CD14-positive monocyte (primary cell): ENCODE measurements at regions not wholly inside any gene's neighbourhood (a gene's known extent, or its start where the extent isn't known, plus 50 kb on each side); places are given as distances from the start of the nearest gene placed in this dataset.

Experiments used
- DNase-seq, 3 donors: peaks; one replicate each; pipeline ENCODE4 v3.0.0-alpha.2; 2011 to 2022
- H2AFZ ChIP-seq: 2 replicates; pipeline ENCODE4 v1.6.0; 2012; ENCODE audit warnings: mild to moderate bottlenecking, low read depth, low read length, inconsistent platforms; ENCODE audit not compliant: insufficient read depth, poor library complexity, severe bottlenecking
- H3K27ac ChIP-seq, 2 donors: 1 replicate in 1 of 2; 2 replicates in 1 of 2; pipeline ENCODE4 v1.5.1; 2012 to 2013; ENCODE audit warnings: low read length in 2 of 2, control low read depth in 1 of 2, inconsistent platforms in 1 of 2, low read depth in 1 of 2, mild to moderate bottlenecking in 1 of 2
- H3K27me3 ChIP-seq, 2 donors: one replicate each; pipeline versions ENCODE4 v1.6.0 to v1.6.1; 2011 to 2013; ENCODE audit warnings: low read length in 2 of 2; ENCODE audit not compliant: control insufficient read depth in 2 of 2, insufficient read depth in 2 of 2
- H3K36me3 ChIP-seq, 2 donors: replicated peaks in 1 of 2; 1 replicate in 1 of 2; 2 replicates in 1 of 2; pipeline versions ENCODE4 v1.5.1 to v1.6.1; 2012 to 2013; ENCODE audit warnings: low read length in 2 of 2, control low read depth in 1 of 2, inconsistent platforms in 1 of 2, mild to moderate bottlenecking in 1 of 2; ENCODE audit not compliant: insufficient read depth in 2 of 2, control insufficient read depth in 1 of 2
- H3K4me1 ChIP-seq, 2 donors: 1 replicate in 1 of 2; 2 replicates in 1 of 2; pipeline versions ENCODE4 v1.5.1 to v1.6.1; 2012 to 2013; ENCODE audit warnings: low read length in 2 of 2, control low read depth in 1 of 2, inconsistent platforms in 1 of 2, mild to moderate bottlenecking in 1 of 2, moderate library complexity in 1 of 2; ENCODE audit not compliant: insufficient read depth in 2 of 2, control insufficient read depth in 1 of 2
- H3K4me2 ChIP-seq: replicated peaks from 2 replicates; pipeline ENCODE3; 2012; ENCODE audit warnings: low read length, moderate library complexity, mild to moderate bottlenecking; ENCODE audit not compliant: poor library complexity, severe bottlenecking; ENCODE audit errors: extremely low read depth
- H3K4me3 ChIP-seq, 3 experiments: fragments of 200-600 bp in 1 of 3; sonication (generic) in 1 of 3; replicated peaks in 1 of 3; 1 replicate in 2 of 3; 2 replicates in 1 of 3; pipeline ENCODE4 v1.5.1; 2011 to 2013; ENCODE audit warnings: low read length in 3 of 3, mild to moderate bottlenecking in 3 of 3, control low read depth in 2 of 3, low read depth in 2 of 3, inconsistent platforms in 1 of 3, moderate library complexity in 1 of 3
- H3K79me2 ChIP-seq: 2 replicates; pipeline ENCODE4 v1.6.0; 2012; ENCODE audit warnings: mild to moderate bottlenecking, control low read depth, inconsistent platforms, low read length, moderate library complexity; ENCODE audit not compliant: insufficient read depth
- H3K9ac ChIP-seq: 2 replicates; pipeline ENCODE4 v1.6.0; 2017; ENCODE audit warnings: low read length, mild to moderate bottlenecking; ENCODE audit not compliant: insufficient read depth, poor library complexity, severe bottlenecking
- H3K9me3 ChIP-seq, 2 donors: replicated peaks in 1 of 2; 1 replicate in 1 of 2; 2 replicates in 1 of 2; pipeline versions ENCODE4 v1.5.1 to v1.6.1; 2012 to 2013; ENCODE audit warnings: low read length in 2 of 2, control low read depth in 1 of 2; ENCODE audit not compliant: control insufficient read depth in 1 of 2, insufficient read depth in 1 of 2
- H4K20me1 ChIP-seq: 2 replicates; pipeline ENCODE4 v1.6.0; 2012; ENCODE audit warnings: mild to moderate bottlenecking, low read length, control low read depth, moderate library complexity; ENCODE audit not compliant: insufficient read depth
- H3K27ac Mint-ChIP-seq, 7 donors: one replicate each; pipeline ENCODE4 v1.8.0; 2020; ENCODE audit warnings: mild to moderate bottlenecking in 7 of 7, mixed read lengths in 7 of 7, moderate library complexity in 6 of 7, inconsistent platforms in 2 of 7
- H3K27me3 Mint-ChIP-seq, 3 donors: one replicate each; pipeline ENCODE4 v1.8.0; 2021 to 2022; ENCODE audit warnings: low read depth in 3 of 3, mild to moderate bottlenecking in 3 of 3, mixed read lengths in 3 of 3, moderate library complexity in 3 of 3, inconsistent platforms in 1 of 3
- H3K36me3 Mint-ChIP-seq, 2 donors: one replicate each; pipeline ENCODE4 v1.8.0; 2020; ENCODE audit warnings: mixed read lengths in 2 of 2, inconsistent platforms in 1 of 2, mild to moderate bottlenecking in 1 of 2
- H3K4me1 Mint-ChIP-seq: one replicate; pipeline ENCODE4 v1.8.0; 2020; ENCODE audit warnings: mild to moderate bottlenecking, mixed read lengths
- H3K4me3 Mint-ChIP-seq, 2 donors: one replicate each; pipeline ENCODE4 v1.8.0; 2020; ENCODE audit warnings: mild to moderate bottlenecking in 2 of 2, mixed read lengths in 2 of 2, moderate library complexity in 1 of 2
- H3K9me3 Mint-ChIP-seq, 7 donors: one replicate each; pipeline ENCODE4 v1.8.0; 2020 to 2022; ENCODE audit warnings: mixed read lengths in 7 of 7, mild to moderate bottlenecking in 6 of 7, moderate library complexity in 6 of 7, inconsistent platforms in 2 of 7
- WGBS: methylation state at CpG from one replicate; pipeline ENCODE4 v1.1.5; 2013; ENCODE audit warnings: missing lambda C conversion rate; ENCODE audit not compliant: insufficient coverage; 5-methylcytosine and 5-hydroxymethylcytosine counted together
- intact Hi-C, 2 donors: fragments of 100-400 bp; cut with micrococcal nuclease; formaldehyde crosslinking; loops; one replicate each; pipeline versions ENCODE4 v1.15.0 to v1.15.1; 2023
- TF ChIP-seq, protein P1 (sequence below): fragments of 200-600 bp; IDR thresholded peaks from one replicate; pipeline ENCODE4 v1.8.0; 2022; ENCODE audit warnings: antibody characterized with exemption, mild to moderate bottlenecking

DNA sequence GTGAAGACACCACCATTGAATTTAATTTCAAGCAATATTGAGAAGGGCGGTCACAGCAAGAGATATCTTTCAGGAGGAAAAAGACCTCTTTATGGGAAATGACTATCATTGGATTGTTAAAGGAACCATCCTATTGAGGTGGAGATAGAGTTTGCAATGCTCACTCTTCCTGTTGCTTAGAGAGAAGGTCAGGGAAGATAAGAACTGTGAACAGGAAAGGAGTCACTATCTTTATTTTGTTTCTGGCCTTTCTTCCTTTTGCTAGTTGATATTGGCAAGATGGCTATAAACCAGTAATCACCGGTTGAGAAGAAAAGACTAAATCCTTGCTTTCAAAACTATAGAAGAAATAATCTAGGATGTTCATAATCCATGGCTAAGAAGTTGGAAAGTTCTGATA, 112.1 kb upstream of the TMEM108 start:
- Mint-ChIP-seq H3K4me1 (no peaks in the 10 kb centered on the region), H3K27me3 (no peaks in the 10 kb centered on the region), H3K4me3 (no peak overlapping the region), H3K36me3 (no peaks in the 10 kb centered on the region), H3K27ac (no peak overlapping the region), H3K9me3 (peaks cover 0 to 3% (median 0%) of the 10 kb centered on the region in 7 donors)
- H3K36me3 ChIP-seq = no peaks in the 10 kb centered on the region
- no peak overlapping the region for H3K9ac ChIP-seq
- no peak overlapping the region for H2AFZ ChIP-seq
- no peaks in the 10 kb centered on the region for H3K27me3 ChIP-seq
- H3K4me2 ChIP-seq = no peak overlapping the region
- no peak overlapping the region for H3K4me3 ChIP-seq
- no CpG with 5 or more reads among the region's 2 CpGs for WGBS
- H3K27ac ChIP-seq = no peak overlapping the region
- no peaks in the 10 kb centered on the region for H4K20me1 ChIP-seq
- no peaks in the 10 kb centered on the region for H3K9me3 ChIP-seq
- H3K79me2 ChIP-seq = no peaks in the 10 kb centered on the region
- intact Hi-C loops = no loop called here
- no peaks in the 10 kb centered on the region for H3K4me1 ChIP-seq
- DNase-seq = no peak
- TF ChIP-seq, protein P1, sequence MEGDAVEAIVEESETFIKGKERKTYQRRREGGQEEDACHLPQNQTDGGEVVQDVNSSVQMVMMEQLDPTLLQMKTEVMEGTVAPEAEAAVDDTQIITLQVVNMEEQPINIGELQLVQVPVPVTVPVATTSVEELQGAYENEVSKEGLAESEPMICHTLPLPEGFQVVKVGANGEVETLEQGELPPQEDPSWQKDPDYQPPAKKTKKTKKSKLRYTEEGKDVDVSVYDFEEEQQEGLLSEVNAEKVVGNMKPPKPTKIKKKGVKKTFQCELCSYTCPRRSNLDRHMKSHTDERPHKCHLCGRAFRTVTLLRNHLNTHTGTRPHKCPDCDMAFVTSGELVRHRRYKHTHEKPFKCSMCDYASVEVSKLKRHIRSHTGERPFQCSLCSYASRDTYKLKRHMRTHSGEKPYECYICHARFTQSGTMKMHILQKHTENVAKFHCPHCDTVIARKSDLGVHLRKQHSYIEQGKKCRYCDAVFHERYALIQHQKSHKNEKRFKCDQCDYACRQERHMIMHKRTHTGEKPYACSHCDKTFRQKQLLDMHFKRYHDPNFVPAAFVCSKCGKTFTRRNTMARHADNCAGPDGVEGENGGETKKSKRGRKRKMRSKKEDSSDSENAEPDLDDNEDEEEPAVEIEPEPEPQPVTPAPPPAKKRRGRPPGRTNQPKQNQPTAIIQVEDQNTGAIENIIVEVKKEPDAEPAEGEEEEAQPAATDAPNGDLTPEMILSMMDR = no peak

DNA sequence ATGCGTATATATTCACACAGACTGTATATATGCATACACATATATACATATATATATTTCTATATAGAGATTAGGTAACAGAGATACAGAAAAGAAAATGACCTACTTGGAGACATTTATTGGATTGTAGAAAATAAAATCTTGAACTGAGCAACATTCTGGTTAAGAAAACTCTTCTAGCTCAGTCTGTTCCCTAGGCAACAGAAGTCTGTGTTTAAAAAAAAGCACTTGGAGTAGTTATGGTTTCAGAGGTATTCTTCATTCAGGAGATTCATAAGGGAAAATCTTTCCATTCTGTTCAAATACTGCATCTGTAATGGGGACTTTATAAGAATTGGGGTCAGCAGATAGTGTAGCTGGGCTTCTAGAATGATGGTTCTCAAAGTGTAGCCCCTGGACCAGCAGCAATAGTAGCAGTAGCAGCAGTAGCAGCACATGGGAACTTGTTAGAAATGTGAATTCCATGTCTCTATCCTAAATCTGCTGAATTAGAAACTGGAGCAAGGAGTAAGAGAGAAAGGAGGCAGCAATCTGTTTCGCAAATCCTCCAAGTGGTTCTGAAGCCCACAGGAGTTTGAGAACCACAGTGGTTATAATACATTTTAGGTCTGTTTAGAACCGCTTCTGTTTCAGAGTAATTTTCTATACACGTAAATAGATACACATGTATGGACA, 112.8 kb upstream of the TMEM108 start:
- Mint-ChIP-seq H3K36me3 (no peaks in the 10 kb centered on the region), H3K4me1 (no peaks in the 10 kb centered on the region), H3K27ac (no peak overlapping the region), H3K9me3 (peaks cover 0 to 2% (median 0%) of the 10 kb centered on the region in 7 donors), H3K4me3 (no peak overlapping the region), H3K27me3 (peaks cover 0 to 1% (median 0%) of the 10 kb centered on the region in 3 donors)
- no peaks in the 10 kb centered on the region for H3K4me1 ChIP-seq
- no peaks in the 10 kb centered on the region for H3K36me3 ChIP-seq
- no peaks in the 10 kb centered on the region for H4K20me1 ChIP-seq
- H3K9me3 ChIP-seq = no peaks in the 10 kb centered on the region
- intact Hi-C loops = no loop called here
- H3K27me3 ChIP-seq = no peaks in the 10 kb centered on the region
- no peak overlapping the region for H3K27ac ChIP-seq
- DNase-seq = no peak
- no CpG with 5 or more reads among the region's 4 CpGs for WGBS
- no peak overlapping the region for H3K9ac ChIP-seq
- TF ChIP-seq, protein P1 = no peak
- H3K4me2 ChIP-seq = no peak overlapping the region
- no peak overlapping the region for H3K4me3 ChIP-seq
- no peaks in the 10 kb centered on the region for H3K79me2 ChIP-seq
- H2AFZ ChIP-seq = no peak overlapping the region
